Loucy (cell line): ENCODE measurements at regions not wholly inside any gene's neighbourhood (a gene's known extent, or its start where the extent isn't known, plus 50 kb on each side); places are given as distances from the start of the nearest gene placed in this dataset.

Experiments used
- H2AFZ ChIP-seq: fragments of 200-600 bp; sonication (generic); 2 replicates; pipeline ENCODE4 v1.6.0; 2016; ENCODE audit warnings: antibody characterized with exemption, mild to moderate bottlenecking, low read length, moderate library complexity
- H3F3A ChIP-seq: fragments of 200-600 bp; 2 replicates; pipeline ENCODE4 v1.6.0; 2016; ENCODE audit warnings: antibody characterized with exemption, low read depth, mild to moderate bottlenecking
- H3K27me3 ChIP-seq: fragments of 200-600 bp; sonication (generic); 2 replicates; pipeline ENCODE4 v1.6.1; 2014; ENCODE audit warnings: low read length, mild to moderate bottlenecking; ENCODE audit not compliant: insufficient read depth, poor library complexity, severe bottlenecking
- H3K36me3 ChIP-seq: fragments of 200-600 bp; sonication (generic); 2 replicates; pipeline ENCODE4 v1.6.1; 2016; ENCODE audit warnings: low read length; ENCODE audit not compliant: insufficient read depth
- H3K4me1 ChIP-seq: fragments of 200-600 bp; sonication (generic); 2 replicates; pipeline ENCODE4 v1.5.1; 2014; ENCODE audit warnings: low read length, mild to moderate bottlenecking; ENCODE audit not compliant: insufficient read depth, poor library complexity, severe bottlenecking
- H3K4me2 ChIP-seq: fragments of 200-600 bp; sonication (generic); 2 replicates; pipeline ENCODE4 v1.6.0; 2014; ENCODE audit warnings: antibody characterized with exemption, low read length, low read depth, mild to moderate bottlenecking; ENCODE audit not compliant: poor library complexity, severe bottlenecking
- H3K4me3 ChIP-seq: fragments of 200-600 bp; sonication (generic); 2 replicates; pipeline ENCODE4 v1.5.1; 2014; ENCODE audit warnings: low read length, mild to moderate bottlenecking, mixed read lengths; ENCODE audit not compliant: poor library complexity, severe bottlenecking
- H3K79me2 ChIP-seq: fragments of 200-600 bp; sonication (generic); 2 replicates; pipeline ENCODE4 v1.6.1; 2014; ENCODE audit warnings: low read length; ENCODE audit not compliant: insufficient read depth
- H3K9ac ChIP-seq: fragments of 200-600 bp; sonication (generic); 2 replicates; pipeline ENCODE4 v1.6.0; 2014; ENCODE audit warnings: mild to moderate bottlenecking, low read depth, low read length, moderate library complexity; ENCODE audit not compliant: poor library complexity, severe bottlenecking
- H3K9me2 ChIP-seq: fragments of 200-600 bp; sonication (generic); replicated peaks from 2 replicates; pipeline ENCODE4 v1.6.1; 2016; ENCODE audit warnings: low read depth, low read length, mixed read lengths
- H3K9me3 ChIP-seq: fragments of 200-600 bp; sonication (generic); 2 replicates; pipeline ENCODE4 v1.6.1; 2014; ENCODE audit warnings: mild to moderate bottlenecking, antibody characterized with exemption, low read length, low read depth; ENCODE audit not compliant: insufficient read depth
- H4K20me1 ChIP-seq: fragments of 200-600 bp; sonication (generic); 2 replicates; pipeline ENCODE4 v1.6.0; 2014; ENCODE audit warnings: antibody characterized with exemption, low read length, mild to moderate bottlenecking; ENCODE audit not compliant: insufficient read depth, poor library complexity, severe bottlenecking
- EZH2phosphoT487 ChIP-seq: fragments of 200-600 bp; IDR thresholded peaks from 2 replicates; pipeline ENCODE4 v1.6.1; 2018; ENCODE audit warnings: antibody characterized with exemption, mild to moderate bottlenecking, moderate library complexity, borderline replicate concordance
- TF ChIP-seq, protein P1 (sequence below): fragments of 200-600 bp; sonication (generic); conservative IDR thresholded peaks from 2 replicates; pipeline ENCODE4 v1.5.1; 2014; ENCODE audit warnings: mild to moderate bottlenecking, antibody characterized with exemption, low read length

DNA sequence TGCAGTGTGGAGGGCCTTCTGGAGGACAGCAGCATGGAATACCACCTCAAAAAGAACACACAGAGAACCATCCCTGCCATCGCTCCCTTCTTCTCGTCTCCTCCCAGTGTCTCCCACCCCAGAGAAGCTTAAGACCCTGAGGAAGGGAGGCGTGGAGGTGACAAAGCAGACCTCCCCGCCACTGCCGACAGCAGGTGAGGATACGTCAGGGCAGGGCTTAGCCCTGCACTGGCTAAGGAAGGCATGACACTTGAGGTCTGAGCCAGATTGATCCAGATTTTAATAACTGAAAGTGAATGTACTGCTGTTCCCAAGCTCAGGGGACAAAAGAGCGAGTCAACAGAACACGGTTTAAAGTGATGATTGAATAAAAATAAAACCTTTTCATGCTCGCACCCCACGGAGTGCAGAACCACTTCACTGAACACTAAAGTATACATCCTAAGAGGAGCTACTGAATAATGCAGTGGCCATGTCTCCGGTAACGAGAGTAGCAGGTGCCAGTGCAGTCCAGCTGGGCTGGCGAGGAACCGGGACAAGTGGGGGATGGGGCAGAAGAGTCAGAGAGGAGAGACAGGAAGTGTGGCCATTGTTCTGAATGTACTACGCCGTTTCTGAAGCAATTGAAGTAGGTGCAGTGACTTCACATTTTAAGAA is 391.0 kb downstream of the CDH2 start:
- Histone ChIP-seq H3K79me2 (no peaks in the 10 kb centered on the region), H3K9ac (no peak overlapping the region), H3F3A (no peaks in the 10 kb centered on the region), H4K20me1 (no peaks in the 10 kb centered on the region), H3K36me3 (no peaks in the 10 kb centered on the region), H3K9me2 (no peaks in the 10 kb centered on the region), H3K9me3 (no peaks in the 10 kb centered on the region), H2AFZ (no peak overlapping the region), H3K27me3 (no peaks in the 10 kb centered on the region), H3K4me2 (no peak overlapping the region), H3K4me1 (no peaks in the 10 kb centered on the region), H3K4me3 (no peak overlapping the region)
- no peak for TF ChIP-seq EZH2phosphoT487
- TF ChIP-seq, protein P1, sequence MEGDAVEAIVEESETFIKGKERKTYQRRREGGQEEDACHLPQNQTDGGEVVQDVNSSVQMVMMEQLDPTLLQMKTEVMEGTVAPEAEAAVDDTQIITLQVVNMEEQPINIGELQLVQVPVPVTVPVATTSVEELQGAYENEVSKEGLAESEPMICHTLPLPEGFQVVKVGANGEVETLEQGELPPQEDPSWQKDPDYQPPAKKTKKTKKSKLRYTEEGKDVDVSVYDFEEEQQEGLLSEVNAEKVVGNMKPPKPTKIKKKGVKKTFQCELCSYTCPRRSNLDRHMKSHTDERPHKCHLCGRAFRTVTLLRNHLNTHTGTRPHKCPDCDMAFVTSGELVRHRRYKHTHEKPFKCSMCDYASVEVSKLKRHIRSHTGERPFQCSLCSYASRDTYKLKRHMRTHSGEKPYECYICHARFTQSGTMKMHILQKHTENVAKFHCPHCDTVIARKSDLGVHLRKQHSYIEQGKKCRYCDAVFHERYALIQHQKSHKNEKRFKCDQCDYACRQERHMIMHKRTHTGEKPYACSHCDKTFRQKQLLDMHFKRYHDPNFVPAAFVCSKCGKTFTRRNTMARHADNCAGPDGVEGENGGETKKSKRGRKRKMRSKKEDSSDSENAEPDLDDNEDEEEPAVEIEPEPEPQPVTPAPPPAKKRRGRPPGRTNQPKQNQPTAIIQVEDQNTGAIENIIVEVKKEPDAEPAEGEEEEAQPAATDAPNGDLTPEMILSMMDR = no peak

- Histone ChIP-seq H3K4me2 (no peak overlapping the region), H3K9ac (no peak overlapping the region), H4K20me1 (no peaks in the 10 kb centered on the region), H3K9me2 (no peaks in the 10 kb centered on the region), H3K4me1 (no peaks in the 10 kb centered on the region), H3K36me3 (no peaks in the 10 kb centered on the region), H3K9me3 (no peaks in the 10 kb centered on the region), H3K27me3 (no peaks in the 10 kb centered on the region), H2AFZ (no peak overlapping the region), H3K4me3 (no peak overlapping the region), H3K79me2 (no peaks in the 10 kb centered on the region), H3F3A (no peaks in the 10 kb centered on the region)
- TF ChIP-seq, protein P1 = no peak
- TF ChIP-seq EZH2phosphoT487 = no peak
These were observed 396.7 kb downstream of the CDH2 start for GRCh38 chr18:27780061-27780745.

DNA sequence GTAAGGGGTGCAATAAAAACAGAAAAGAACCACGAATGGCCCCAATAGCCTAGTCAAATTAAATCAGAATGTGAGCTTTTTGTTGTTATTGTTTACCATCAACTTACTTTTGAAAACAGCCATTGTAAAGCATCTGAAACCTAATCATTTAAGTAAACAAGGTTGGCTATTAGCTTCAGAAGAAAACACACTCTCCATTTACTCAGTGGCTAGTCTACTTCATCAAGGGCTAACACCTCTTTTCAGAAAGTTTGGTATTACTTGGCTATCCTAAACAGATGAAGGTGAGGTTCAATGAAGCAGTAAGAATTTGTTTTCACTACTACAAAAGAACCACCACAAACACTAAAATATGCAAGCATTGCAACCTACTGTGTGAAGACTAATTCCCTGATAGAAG is 398.0 kb downstream of the CDH2 start:
- Histone ChIP-seq H3K4me1 (no peaks in the 10 kb centered on the region), H3K9ac (no peak overlapping the region), H4K20me1 (no peaks in the 10 kb centered on the region), H3K27me3 (no peaks in the 10 kb centered on the region), H3K36me3 (no peaks in the 10 kb centered on the region), H3K79me2 (no peaks in the 10 kb centered on the region), H3K4me2 (no peak overlapping the region), H3F3A (no peaks in the 10 kb centered on the region), H2AFZ (no peak overlapping the region), H3K4me3 (no peak overlapping the region), H3K9me3 (no peaks in the 10 kb centered on the region), H3K9me2 (no peaks in the 10 kb centered on the region)
- TF ChIP-seq, protein P1 = no peak
- TF ChIP-seq EZH2phosphoT487 = no peak
